Peyer's patch (tissue), 4 donors: ENCODE measurements at regions not wholly inside any gene's neighbourhood (a gene's known extent, or its start where the extent isn't known, plus 50 kb on each side); places are given as distances from the start of the nearest gene placed in this dataset.

Experiments
- DNase-seq, 3 donors: peaks; one replicate each; pipeline ENCODE4 v3.0.0-alpha.2; 2017 to 2019
- H3K27ac ChIP-seq, 4 donors: fragments of 200-600 bp; sonication (generic); one replicate each; pipeline ENCODE4 v1.5.1; 2016 to 2019
- H3K27me3 ChIP-seq, 2 donors: fragments of 200-600 bp; sonication (generic); one replicate each; pipeline ENCODE4 v1.5.1; 2019
- H3K36me3 ChIP-seq, 3 donors: fragments of 200-600 bp; sonication (generic); one replicate each; pipeline ENCODE4 v1.5.1; 2016 to 2019
- H3K4me1 ChIP-seq, 4 donors: fragments of 200-600 bp; sonication (generic); one replicate each; pipeline ENCODE4 v1.5.1; 2016 to 2019
- H3K4me3 ChIP-seq, 4 donors: fragments of 200-600 bp; sonication (generic); 1 replicate in 3 of 4; 2 replicates in 1 of 4; pipeline ENCODE4 v1.5.1; 2016 to 2019; ENCODE audit warnings: mild to moderate bottlenecking in 1 of 4
- H3K9me3 ChIP-seq, 4 donors: fragments of 200-600 bp; sonication (generic); one replicate each; pipeline ENCODE4 v1.5.1; 2016 to 2019; ENCODE audit warnings: mild to moderate bottlenecking in 1 of 4
- POLR2A ChIP-seq, 2 donors: fragments of 450-650 bp; IDR thresholded peaks; one replicate each; pipeline ENCODE4 v1.5.1; 2017; ENCODE audit warnings: antibody characterized with exemption in 2 of 2, mild to moderate bottlenecking in 2 of 2, moderate library complexity in 2 of 2
- TF ChIP-seq, protein P1 (sequence below), 6 experiments: fragments of 450-650 bp in 4 of 6; fragments of 200-600 bp in 2 of 6; sonication (generic) in 1 of 6; IDR thresholded peaks; one replicate each; pipeline ENCODE4 v1.5.1; 2017 to 2019; ENCODE audit warnings: antibody characterized with exemption in 6 of 6, mild to moderate bottlenecking in 3 of 6, moderate library complexity in 1 of 6

DNA sequence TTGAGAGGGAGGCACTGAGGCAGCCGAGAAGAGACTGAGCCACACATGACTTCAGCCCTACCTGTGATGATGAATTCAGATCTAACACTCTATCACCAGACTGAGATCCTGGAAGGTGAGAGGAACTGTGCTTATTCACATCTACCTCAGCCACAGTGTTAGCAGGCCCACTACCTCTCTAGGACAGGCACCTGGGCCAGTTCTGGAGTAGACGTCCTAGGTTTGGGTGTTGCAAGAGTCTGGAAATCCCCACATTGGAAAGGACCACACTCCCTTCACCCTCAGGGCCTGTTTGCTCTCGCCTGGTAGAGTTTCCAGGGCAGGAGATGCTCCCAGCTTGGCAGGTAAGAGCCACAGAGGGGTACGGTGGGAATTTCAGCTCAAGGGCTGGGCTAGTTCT, 113.8 kb upstream of the CCL21 start:
- H3K36me3 ChIP-seq: no peaks in the 10 kb centered on the region
- H3K27ac ChIP-seq: no peak overlapping the region
- no peak for TF ChIP-seq POLR2A (IDR thresholded peaks at IDR 0.05)
- TF ChIP-seq, protein P1, sequence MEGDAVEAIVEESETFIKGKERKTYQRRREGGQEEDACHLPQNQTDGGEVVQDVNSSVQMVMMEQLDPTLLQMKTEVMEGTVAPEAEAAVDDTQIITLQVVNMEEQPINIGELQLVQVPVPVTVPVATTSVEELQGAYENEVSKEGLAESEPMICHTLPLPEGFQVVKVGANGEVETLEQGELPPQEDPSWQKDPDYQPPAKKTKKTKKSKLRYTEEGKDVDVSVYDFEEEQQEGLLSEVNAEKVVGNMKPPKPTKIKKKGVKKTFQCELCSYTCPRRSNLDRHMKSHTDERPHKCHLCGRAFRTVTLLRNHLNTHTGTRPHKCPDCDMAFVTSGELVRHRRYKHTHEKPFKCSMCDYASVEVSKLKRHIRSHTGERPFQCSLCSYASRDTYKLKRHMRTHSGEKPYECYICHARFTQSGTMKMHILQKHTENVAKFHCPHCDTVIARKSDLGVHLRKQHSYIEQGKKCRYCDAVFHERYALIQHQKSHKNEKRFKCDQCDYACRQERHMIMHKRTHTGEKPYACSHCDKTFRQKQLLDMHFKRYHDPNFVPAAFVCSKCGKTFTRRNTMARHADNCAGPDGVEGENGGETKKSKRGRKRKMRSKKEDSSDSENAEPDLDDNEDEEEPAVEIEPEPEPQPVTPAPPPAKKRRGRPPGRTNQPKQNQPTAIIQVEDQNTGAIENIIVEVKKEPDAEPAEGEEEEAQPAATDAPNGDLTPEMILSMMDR (IDR thresholded peaks at IDR 0.05): no peak
- H3K27me3 ChIP-seq: no peaks in the 10 kb centered on the region
- no peaks in the 10 kb centered on the region for H3K9me3 ChIP-seq
- DNase-seq: no peak
- no peak overlapping the region for H3K4me3 ChIP-seq
- H3K4me1 ChIP-seq: no peaks in the 10 kb centered on the region

DNA sequence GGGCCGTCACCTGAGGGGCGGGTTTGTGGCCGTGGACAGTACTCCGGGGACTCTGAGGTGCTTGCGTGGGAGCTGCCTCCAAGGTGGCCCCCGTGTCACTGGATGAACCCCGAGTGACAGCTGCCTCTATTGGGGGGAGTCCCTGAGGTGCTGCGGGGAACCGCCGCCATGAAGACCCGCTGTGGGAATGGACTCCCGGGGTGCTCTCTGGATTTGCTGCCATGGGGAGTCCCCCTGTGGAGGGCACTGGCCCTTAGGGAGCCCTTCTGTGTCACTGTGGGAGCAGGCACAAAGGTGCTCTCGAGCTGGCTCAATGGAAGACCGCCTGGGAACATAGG, 100.2 kb upstream of the CCL21 start:
- TF ChIP-seq, protein P1 (IDR thresholded peaks at IDR 0.05): no peak
- TF ChIP-seq POLR2A (IDR thresholded peaks at IDR 0.05): no peak
- H3K4me3 ChIP-seq: no peak overlapping the region
- no peaks in the 10 kb centered on the region for H3K27me3 ChIP-seq

DNA sequence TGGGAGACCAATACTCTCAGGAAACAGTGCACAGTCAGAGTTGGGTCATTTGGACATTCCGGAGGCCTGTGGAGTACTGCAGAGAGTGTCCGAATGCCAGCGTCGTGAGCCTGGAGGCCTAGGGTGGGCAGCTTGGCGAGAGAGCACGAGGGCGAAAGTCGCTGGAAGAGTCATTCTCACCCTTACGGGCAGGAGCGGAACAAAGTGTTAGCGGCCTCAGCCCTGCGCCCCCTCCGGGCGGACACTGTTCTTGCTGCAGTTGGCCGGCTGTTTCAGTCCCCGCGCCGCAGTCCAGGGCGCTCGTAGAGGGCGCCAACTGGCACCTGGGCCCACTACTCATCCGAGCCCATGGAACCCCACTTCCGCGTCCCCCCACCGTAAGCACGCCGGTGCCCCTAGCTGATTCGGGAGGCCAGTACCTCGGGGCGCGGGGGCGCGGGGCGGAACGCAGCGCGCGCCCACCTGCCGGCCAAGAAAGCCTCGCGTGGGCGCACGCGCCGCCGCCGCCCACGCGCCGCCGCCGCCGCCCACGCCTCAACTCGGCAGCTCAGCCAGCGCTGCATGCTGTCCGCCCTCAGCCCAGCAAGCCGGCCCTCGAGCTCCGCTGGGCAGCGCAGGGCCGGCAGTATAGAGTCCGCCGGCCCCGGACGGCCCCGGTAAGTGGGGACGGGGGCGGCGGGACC, 99.7 kb upstream of the CCL21 start:
- H3K27me3 ChIP-seq: no peaks in the 10 kb centered on the region
- H3K4me1 ChIP-seq: no peaks in the 10 kb centered on the region
- TF ChIP-seq POLR2A (IDR thresholded peaks at IDR 0.05): no peak
- TF ChIP-seq, protein P1 (IDR thresholded peaks at IDR 0.05): no peak
- no peak overlapping the region for H3K4me3 ChIP-seq
- H3K36me3 ChIP-seq: no peaks in the 10 kb centered on the region
- no peak overlapping the region for H3K27ac ChIP-seq
- DNase-seq: no peak
- no peaks in the 10 kb centered on the region for H3K9me3 ChIP-seq

More for the DNA sequence above, 100.2 kb upstream of the CCL21 start:
- Histone ChIP-seq H3K9me3 (no peaks in the 10 kb centered on the region), H3K27ac (no peak overlapping the region), H3K36me3 (no peaks in the 10 kb centered on the region), H3K4me1 (no peaks in the 10 kb centered on the region)
- no peak for DNase-seq

DNA sequence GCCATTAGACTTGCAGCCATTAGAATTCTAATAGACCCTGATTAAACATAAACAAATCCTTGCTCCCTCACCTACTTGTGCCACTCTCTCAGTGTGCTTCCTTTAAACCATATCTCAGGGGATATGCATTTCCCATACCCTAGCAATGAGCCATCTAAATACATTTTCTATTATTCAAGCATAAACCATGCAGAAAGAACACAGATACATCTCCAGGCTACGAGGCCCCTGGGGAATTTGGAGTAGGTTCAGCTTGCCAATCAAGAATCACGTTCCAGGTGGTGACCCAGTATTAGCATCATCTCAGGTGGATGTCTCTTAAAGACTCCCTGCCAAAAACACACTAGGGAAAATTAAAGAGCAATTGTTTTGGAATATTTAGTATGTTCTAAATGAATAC, 93.0 kb upstream of the CCL21 start:
- TF ChIP-seq POLR2A (IDR thresholded peaks at IDR 0.05): no peak
- TF ChIP-seq, protein P1 (IDR thresholded peaks at IDR 0.05): no peak
- Histone ChIP-seq H3K4me1 (no peaks in the 10 kb centered on the region), H3K27me3 (no peaks in the 10 kb centered on the region), H3K36me3 (no peaks in the 10 kb centered on the region), H3K27ac (no peak overlapping the region), H3K4me3 (no peak overlapping the region), H3K9me3 (no peaks in the 10 kb centered on the region)
- no peak for DNase-seq

DNA sequence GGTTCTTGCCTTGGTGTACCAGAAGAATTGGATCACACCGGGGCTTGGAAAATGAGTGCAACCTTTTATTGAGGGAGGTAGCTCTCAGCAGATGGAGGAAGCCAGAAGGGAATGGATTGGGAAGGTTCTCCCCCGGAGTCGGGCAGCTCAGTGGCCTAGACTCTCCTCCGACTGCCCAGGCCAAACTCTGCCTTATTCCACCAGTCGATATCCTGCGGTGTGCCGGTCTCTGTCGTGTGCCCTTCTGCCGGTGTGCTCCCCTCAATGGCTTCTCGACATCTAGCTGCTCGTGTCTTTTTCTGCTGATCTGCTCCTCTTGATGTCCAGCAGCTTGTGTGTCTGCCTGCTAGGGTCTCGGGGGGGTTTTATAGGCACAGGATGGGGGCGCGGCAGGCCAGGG, 87.4 kb upstream of the CCL21 start:
- DNase-seq: no peak
- Histone ChIP-seq H3K27ac (no peak overlapping the region), H3K4me1 (no peaks in the 10 kb centered on the region), H3K4me3 (no peak overlapping the region), H3K9me3 (no peaks in the 10 kb centered on the region), H3K27me3 (no peaks in the 10 kb centered on the region), H3K36me3 (no peaks in the 10 kb centered on the region)
- TF ChIP-seq, protein P1 (IDR thresholded peaks at IDR 0.05): no peak
- TF ChIP-seq POLR2A (IDR thresholded peaks at IDR 0.05): no peak

DNA sequence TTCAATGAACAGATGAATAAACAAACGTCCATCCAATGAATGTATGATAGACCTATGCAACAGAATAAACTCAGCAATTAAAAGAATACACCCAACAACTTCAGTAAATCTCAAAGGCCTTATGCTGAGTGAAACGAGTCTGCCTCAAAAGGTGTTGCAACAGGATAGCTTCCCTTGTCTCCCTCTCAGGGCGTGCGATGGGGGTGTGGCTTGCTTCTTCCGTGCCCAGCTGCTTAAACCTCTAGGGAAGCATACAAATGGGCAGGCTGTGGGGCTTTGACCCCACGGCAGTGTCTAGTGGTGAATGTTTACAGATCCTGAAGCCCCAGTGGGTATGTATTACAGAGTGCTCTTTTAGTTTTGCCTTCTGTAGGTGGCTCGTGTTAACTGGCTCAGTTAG, 87.0 kb upstream of the CCL21 start:
- Histone ChIP-seq H3K4me1 (no peaks in the 10 kb centered on the region), H3K4me3 (no peak overlapping the region), H3K27me3 (no peaks in the 10 kb centered on the region), H3K36me3 (no peaks in the 10 kb centered on the region), H3K9me3 (no peaks in the 10 kb centered on the region), H3K27ac (no peak overlapping the region)
- no peak for DNase-seq
- TF ChIP-seq, protein P1 (IDR thresholded peaks at IDR 0.05): no peak
- no peak for TF ChIP-seq POLR2A (IDR thresholded peaks at IDR 0.05)
